Right ventricle myocardium superior (tissue), 1 donor: ENCODE measurements at regions not wholly inside any gene's neighbourhood (a gene's known extent, or its start where the extent isn't known, plus 50 kb on each side); places are given as distances from the start of the nearest gene placed in this dataset.
A peak's percentile ranks its signal among the peaks of the same experiment; 100 is the strongest.

ENCODE experiments used
- ATAC-seq: fragments of 200-7000 bp; cut with Tn5 transposase; one replicate; pipeline ENCODE4 v1.9.1; 2020; ENCODE audit warnings: mild to moderate bottlenecking; ENCODE audit not compliant: poor library complexity
- DNase-seq: peaks from one replicate; pipeline ENCODE4 v3.0.0-alpha.2; 2020
- intact Hi-C: fragments of 100-400 bp; cut with DNase I; formaldehyde crosslinking; loops from one replicate; pipeline ENCODE4 v1.11.2; 2022
- donor health status: DM: no; HTN: yes; CAD: no; lungs with severe emphysema.

- intact Hi-C loops: no loop called here
- ATAC-seq (no peak), DNase-seq (no peak)
These were observed 332.0 kb upstream of the ZNF32 start for GRCh38 chr10:43980715-43981114.

GRCh38 chr10:43980313-43980712 lies 331.6 kb upstream of the ZNF32 start:
- intact Hi-C loops: no loop called here
- DNase-seq (no peak), ATAC-seq (no peak)

- no peak for ATAC-seq
- intact Hi-C loops: no loop called here
These were observed 330.9 kb upstream of the ZNF32 start for GRCh38 chr10:43979551-43979950.

GRCh38 chr10:43978936-43979335 lies 330.3 kb upstream of the ZNF32 start:
- ATAC-seq: no peak
- intact Hi-C loops: no loop called here
- no peak for DNase-seq

More at GRCh38 chr10:43979551-43979950, 330.9 kb upstream of the ZNF32 start:
- no peak for DNase-seq

DNA sequence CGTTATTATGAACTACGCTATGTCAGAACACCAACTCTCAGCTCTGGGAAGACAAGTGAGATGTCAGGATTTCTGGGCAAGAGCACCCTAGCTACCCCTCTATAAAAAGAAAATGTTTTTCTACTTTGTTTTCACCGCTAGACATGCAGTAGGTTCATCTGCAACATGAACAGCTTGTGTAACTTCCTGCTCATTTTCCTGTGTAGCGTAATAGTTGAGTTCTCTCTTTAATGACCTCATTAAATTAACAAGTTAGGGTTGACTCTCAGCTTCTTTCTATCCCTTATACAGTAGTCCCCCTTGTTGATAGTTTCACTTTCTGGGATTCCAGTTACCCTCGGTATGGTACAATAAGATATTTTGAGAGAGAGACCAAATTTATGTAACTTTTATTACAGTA lies 329.4 kb upstream of the ZNF32 start:
- no peak for ATAC-seq
- intact Hi-C loops: no loop called here
- no peak for DNase-seq

- no peak for DNase-seq
- intact Hi-C loops: no loop called here
- ATAC-seq: no peak
These were observed 327.6 kb upstream of the ZNF32 start for GRCh38 chr10:43976292-43976691.

DNA sequence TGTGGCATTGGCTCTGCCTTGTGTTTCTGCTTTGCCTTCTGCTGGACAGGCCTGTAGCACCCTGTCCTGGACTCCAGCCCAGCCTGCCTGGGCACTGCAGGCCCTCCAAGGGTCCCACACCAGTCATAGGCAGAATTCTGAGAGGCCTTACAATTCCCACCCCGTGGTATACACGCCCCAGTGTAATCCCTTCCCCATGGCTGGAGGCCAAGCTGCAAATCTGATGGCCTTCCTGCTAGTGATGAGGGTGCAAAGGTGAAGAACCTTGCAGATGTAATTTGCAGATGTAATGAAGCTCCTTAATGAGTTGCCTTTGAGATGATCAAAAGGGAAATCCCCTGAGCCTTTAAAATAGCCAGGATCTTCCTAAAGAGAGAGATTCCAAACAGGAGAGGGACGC lies 325.1 kb upstream of the ZNF32 start:
- ATAC-seq: no peak
- no peak for DNase-seq
- intact Hi-C loops: no loop called here

GRCh38 chr10:43972976-43973647 lies 324.4 kb upstream of the ZNF32 start:
- ATAC-seq (no peak), DNase-seq (no peak)
- intact Hi-C loops: no loop called here

- intact Hi-C loops: no loop called here
- no peak for ATAC-seq
- no peak for DNase-seq
These were observed 323.3 kb upstream of the ZNF32 start for GRCh38 chr10:43971981-43972380.

DNA sequence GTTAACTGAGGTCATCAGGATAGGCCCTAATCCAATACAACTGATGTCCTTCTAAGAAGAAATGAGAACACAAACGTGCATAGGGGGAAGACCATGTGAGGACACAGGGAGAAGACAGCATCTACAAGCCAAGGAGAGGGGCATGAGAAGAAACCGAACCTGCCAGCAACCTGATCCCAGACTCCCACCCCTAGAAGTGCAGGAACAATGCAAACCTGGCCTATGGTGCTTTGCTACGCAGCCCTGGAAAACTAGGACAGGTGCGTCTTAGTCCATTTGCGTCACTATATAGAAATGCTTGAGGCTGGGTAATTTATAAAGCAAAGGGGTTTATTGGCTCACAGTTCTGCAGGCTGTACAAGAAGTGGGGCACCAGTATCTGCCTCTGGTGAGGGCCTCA lies 322.6 kb upstream of the ZNF32 start:
- DNase-seq (no peak), ATAC-seq (no peak)
- intact Hi-C loops: no loop called here

- DNase-seq: no peak
- no peak for ATAC-seq
- intact Hi-C loops: no loop called here
These were observed 322.0 kb upstream of the ZNF32 start for GRCh38 chr10:43970717-43971116.

DNA sequence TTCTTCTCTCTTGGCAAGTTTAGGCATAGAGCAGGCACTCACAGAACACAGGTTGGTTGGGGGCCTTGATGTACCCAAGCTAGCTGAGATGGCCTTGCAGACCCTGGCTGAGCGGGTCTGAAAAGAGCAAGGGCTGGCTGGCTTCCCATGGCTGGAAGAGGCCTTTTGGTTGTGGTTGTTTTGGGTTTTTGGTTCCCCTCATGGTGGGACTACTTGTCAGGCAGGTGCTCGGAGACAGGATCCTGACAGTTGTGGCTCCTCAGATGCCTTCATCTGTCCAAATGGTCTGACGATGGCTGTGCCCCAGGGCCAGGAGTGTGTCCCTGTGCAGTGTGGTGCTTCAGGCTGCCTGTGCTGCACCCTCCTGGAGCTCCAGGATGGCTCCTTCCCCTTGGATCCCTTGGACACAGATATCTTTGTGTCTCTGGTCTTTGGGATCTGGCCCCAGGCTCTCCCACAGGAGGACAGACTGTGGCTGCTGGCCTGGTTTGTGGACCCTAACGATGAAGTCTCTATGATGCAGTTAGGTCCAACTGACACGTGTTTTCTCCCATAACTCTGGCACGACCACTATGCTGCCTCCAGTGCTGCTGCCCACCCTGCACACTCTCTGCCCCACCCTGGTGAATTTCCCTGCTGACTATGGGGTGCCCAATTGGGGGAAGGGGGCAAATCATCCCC lies 321.5 kb upstream of the ZNF32 start:
- ATAC-seq: no peak
- intact Hi-C loops: no loop called here
- no peak for DNase-seq

- intact Hi-C loops: no loop called here
- DNase-seq: no peak
- ATAC-seq: no peak
These were observed 320.8 kb upstream of the ZNF32 start for GRCh38 chr10:43969506-43969905.

DNA sequence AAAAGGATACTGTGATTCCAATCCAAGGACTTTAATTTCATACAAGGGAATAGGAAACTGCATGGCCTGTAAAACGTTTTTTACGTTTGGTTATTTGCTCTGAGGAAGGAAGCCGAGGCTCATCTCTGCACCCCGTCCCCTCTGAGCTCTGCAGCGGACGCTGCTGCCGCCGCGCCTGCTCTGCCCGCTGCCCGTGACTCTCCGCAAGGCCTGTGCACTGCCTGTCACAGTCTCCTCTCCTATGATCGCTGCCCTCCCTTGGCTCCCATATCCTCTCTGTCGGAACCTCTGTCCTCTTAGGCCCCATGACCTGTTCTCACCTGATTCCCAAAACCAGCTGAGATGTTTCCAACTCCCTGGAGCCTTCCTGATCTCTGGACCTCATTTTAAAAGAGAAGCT lies 320.3 kb upstream of the ZNF32 start:
- no peak for ATAC-seq
- no peak for DNase-seq
- intact Hi-C loops: no loop called here

DNA sequence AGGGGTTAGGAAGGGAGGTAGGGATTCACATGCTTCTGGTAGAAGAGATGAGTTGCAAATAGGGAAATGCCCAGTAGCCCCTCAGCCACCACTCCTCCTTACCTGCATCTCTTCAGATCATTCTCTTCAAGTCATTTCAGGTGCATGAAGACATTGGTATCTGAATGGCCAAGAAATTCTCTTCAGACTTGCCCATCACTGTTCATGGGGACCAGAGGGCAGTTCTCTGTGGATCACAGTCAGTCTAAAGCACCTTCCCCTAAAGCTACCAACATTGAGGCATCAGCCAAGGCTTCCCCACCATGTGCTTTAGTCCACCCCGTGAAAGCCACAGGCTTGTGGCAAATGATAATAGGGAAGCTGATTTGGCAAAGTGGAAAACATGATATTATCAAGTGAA lies 319.4 kb upstream of the ZNF32 start:
- DNase-seq (no peak), ATAC-seq (no peak)
- intact Hi-C loops: no loop called here

- intact Hi-C loops: no loop called here
- DNase-seq (no peak), ATAC-seq (no peak)
These were observed 317.9 kb upstream of the ZNF32 start for GRCh38 chr10:43966571-43966965.

GRCh38 chr10:43965918-43966570 lies 317.4 kb upstream of the ZNF32 start:
- DNase-seq (no peak), ATAC-seq (no peak)
- intact Hi-C loops: no loop called here

- ATAC-seq (peak; percentile 68), DNase-seq (no peak)
- intact Hi-C loops: no loop called here
These were observed 316.6 kb upstream of the ZNF32 start for GRCh38 chr10:43965033-43965917.

- ATAC-seq (no peak), DNase-seq (no peak)
- intact Hi-C loops: no loop called here
These were observed 315.8 kb upstream of the ZNF32 start for GRCh38 chr10:43964486-43964885.
